ENCODE measurements at regions not wholly inside any gene's neighbourhood (a gene's known extent, or its start where the extent isn't known, plus 50 kb on each side); places are given as distances from the start of the nearest gene placed in this dataset.

DNA sequence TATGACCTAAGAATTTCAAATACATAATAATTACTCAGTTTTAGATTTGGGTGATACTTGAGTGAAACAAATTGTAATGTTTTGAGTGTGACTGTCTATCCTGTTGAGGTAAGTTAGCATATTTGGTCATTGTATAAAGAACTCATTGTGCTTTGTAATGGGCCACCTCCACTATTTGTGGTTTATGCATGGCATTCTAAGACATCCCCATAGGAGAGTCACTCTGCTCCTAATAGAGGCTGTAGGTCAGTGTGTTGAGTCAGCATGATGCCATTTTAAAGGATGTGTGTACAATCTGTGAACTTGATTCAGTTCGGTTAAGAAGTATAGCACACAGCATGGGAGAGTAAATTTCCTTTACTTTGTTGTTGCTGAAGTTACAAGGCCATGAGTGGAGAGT lies 1112.4 kb downstream of the JRKL start:
- H3K27me3 ChIP-seq (ENCODE audit: insufficient read depth) = no peaks in the 10 kb centered on the region
- H4K20me1 ChIP-seq (ENCODE audit: insufficient read depth) = no peaks in the 10 kb centered on the region
- no peak overlapping the region for H2AFZ ChIP-seq (ENCODE audit: low read depth)
- H3K9ac ChIP-seq = no peak overlapping the region
- H3K9me3 ChIP-seq = no peaks in the 10 kb centered on the region
- H3K79me2 ChIP-seq (ENCODE audit: insufficient read depth) = no peaks in the 10 kb centered on the region
- no peak overlapping the region for H3K4me2 ChIP-seq
- 13% methylated on average over 1 of the region's 1 CpG for WGBS (ENCODE audit: low lambda C conversion rate)
- H3K36me3 ChIP-seq (replicated peaks in 1 of 2; ENCODE audit: control insufficient read depth in 1 of 2, insufficient read depth in 2 of 2, low read length in 1 of 2) = no peaks in the 10 kb centered on the region
- no peak for DNase-seq
- H3K9me2 ChIP-seq = no peaks in the 10 kb centered on the region
- CTCF ChIA-PET = no interaction called here
- no peaks in the 10 kb centered on the region for H3K4me1 ChIP-seq (ENCODE audit: control insufficient read depth in 1 of 2, insufficient read depth in 2 of 2, low read depth in 1 of 2, low read length in 1 of 2)
- no peak overlapping the region for H3K27ac ChIP-seq (ENCODE audit: low read depth in 2 of 2, low read length in 1 of 2)
- no peaks in the 10 kb centered on the region for H3F3A ChIP-seq (replicated peaks; ENCODE audit: insufficient read depth)
- no peak overlapping the region for H3K4me3 ChIP-seq (ENCODE audit: low read depth in 2 of 2, low read length in 1 of 2)
- TF ChIP-seq YY1 (IDR thresholded peaks at IDR 0.05; ENCODE audit: low read depth) (no peak), POLR2AphosphoS5 (IDR thresholded peaks at IDR 0.05; ENCODE audit: low read depth, low read length) (no peak), EZH2phosphoT487 (IDR thresholded peaks at IDR 0.05; ENCODE audit: borderline replicate concordance, low read depth) (no peak), JUND (IDR thresholded peaks at IDR 0.05) (no peak), MXI1 (IDR thresholded peaks at IDR 0.05; ENCODE audit: low read depth, low read length) (no peak), EP300 (IDR thresholded peaks at IDR 0.05; ENCODE audit: borderline replicate concordance in 1 of 2, low read depth in 1 of 2, low read length in 1 of 2) (no peak), FOXJ3 (CRISPR knock-in tag; IDR thresholded peaks at IDR 0.05) (no peak), REST (IDR thresholded peaks at IDR 0.05; ENCODE audit: low read depth, low read length) (no peak), FOSL2 (IDR thresholded peaks at IDR 0.05; ENCODE audit: borderline replicate concordance, low read depth) (no peak), NRF1 (IDR thresholded peaks at IDR 0.05; ENCODE audit: low read depth, low read length) (no peak), TEAD4 (IDR thresholded peaks at IDR 0.05; ENCODE audit: borderline replicate concordance, insufficient read depth) (no peak), MAX (IDR thresholded peaks at IDR 0.05; ENCODE audit: low read depth) (no peak)
- TF ChIP-seq, protein P1, sequence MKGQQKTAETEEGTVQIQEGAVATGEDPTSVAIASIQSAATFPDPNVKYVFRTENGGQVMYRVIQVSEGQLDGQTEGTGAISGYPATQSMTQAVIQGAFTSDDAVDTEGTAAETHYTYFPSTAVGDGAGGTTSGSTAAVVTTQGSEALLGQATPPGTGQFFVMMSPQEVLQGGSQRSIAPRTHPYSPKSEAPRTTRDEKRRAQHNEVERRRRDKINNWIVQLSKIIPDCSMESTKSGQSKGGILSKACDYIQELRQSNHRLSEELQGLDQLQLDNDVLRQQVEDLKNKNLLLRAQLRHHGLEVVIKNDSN (IDR thresholded peaks at IDR 0.05; ENCODE audit: borderline replicate concordance, low read depth) = no peak
- TF ChIP-seq, protein P2, sequence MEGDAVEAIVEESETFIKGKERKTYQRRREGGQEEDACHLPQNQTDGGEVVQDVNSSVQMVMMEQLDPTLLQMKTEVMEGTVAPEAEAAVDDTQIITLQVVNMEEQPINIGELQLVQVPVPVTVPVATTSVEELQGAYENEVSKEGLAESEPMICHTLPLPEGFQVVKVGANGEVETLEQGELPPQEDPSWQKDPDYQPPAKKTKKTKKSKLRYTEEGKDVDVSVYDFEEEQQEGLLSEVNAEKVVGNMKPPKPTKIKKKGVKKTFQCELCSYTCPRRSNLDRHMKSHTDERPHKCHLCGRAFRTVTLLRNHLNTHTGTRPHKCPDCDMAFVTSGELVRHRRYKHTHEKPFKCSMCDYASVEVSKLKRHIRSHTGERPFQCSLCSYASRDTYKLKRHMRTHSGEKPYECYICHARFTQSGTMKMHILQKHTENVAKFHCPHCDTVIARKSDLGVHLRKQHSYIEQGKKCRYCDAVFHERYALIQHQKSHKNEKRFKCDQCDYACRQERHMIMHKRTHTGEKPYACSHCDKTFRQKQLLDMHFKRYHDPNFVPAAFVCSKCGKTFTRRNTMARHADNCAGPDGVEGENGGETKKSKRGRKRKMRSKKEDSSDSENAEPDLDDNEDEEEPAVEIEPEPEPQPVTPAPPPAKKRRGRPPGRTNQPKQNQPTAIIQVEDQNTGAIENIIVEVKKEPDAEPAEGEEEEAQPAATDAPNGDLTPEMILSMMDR (IDR thresholded peaks at IDR 0.05) = no peak
- POLR2A ChIA-PET = no interaction called here

Data from SK-N-SH (cell line).